Caco-2 (cell line): ENCODE measurements at regions not wholly inside any gene's neighbourhood (a gene's known extent, or its start where the extent isn't known, plus 50 kb on each side); places are given as distances from the start of the nearest gene placed in this dataset.

Experiments
- BruUV-seq: library from RNA; stranded (reverse); fragments of 400-500 nt; replicated peaks from 2 replicates; lab custom pipeline; 2021; lab: Mats Ljungman, UMichigan
- CTCF ChIA-PET: fragments of 300-600 bp; sonication (Branson Sonifier 250); formaldehyde crosslinking; loops from one replicate; lab custom pipeline; 2022; ENCODE audit warnings: antibody characterized with exemption; lab: Charles Lee
- POLR2A ChIA-PET: fragments of 300-600 bp; sonication (Branson Sonifier 250); formaldehyde crosslinking; loops from one replicate; lab custom pipeline; 2022; ENCODE audit warnings: antibody characterized with exemption; lab: Charles Lee
- DNase-seq, 2 experiments: peaks; one replicate each; pipeline versions ENCODE4 v3.0.0 to v3.0.0-alpha.2; 2020 to 2022
- H3K27me3 ChIP-seq: replicated peaks from 2 replicates; pipeline ENCODE4 v1.6.0; 2011; ENCODE audit warnings: low read length; ENCODE audit not compliant: control insufficient read depth, insufficient read depth
- H3K36me3 ChIP-seq: 2 replicates; pipeline ENCODE4 v1.5.1; 2011; ENCODE audit warnings: low read length; ENCODE audit not compliant: control insufficient read depth, insufficient read depth
- H3K4me1 ChIP-seq: fragments of 250-450 bp; sonication (Bioruptor Pico); 2 replicates; pipeline ENCODE4 v1.5.1; 2020; ENCODE audit warnings: mild to moderate bottlenecking
- H3K4me3 ChIP-seq: 2 replicates; pipeline ENCODE4 v1.5.1; 2011; ENCODE audit warnings: low read depth, mild to moderate bottlenecking, control low read depth, low read length
- H3K9me3 ChIP-seq: fragments of 250-450 bp; sonication (Bioruptor Pico); 2 replicates; pipeline ENCODE4 v1.5.1; 2020; ENCODE audit warnings: mild to moderate bottlenecking, moderate library complexity
- H3K27ac Mint-ChIP-seq: one replicate; pipeline ENCODE4 v1.8.0; 2022; ENCODE audit warnings: mixed read lengths; ENCODE audit not compliant: unreplicated experiment
- H3K27me3 Mint-ChIP-seq: one replicate; pipeline ENCODE4 v1.8.0; 2022; ENCODE audit warnings: mixed read lengths; ENCODE audit not compliant: insufficient read depth, unreplicated experiment
- H3K36me3 Mint-ChIP-seq: one replicate; pipeline ENCODE4 v1.8.0; 2022; ENCODE audit warnings: mild to moderate bottlenecking, mixed read lengths; ENCODE audit not compliant: insufficient read depth, unreplicated experiment
- H3K4me1 Mint-ChIP-seq: one replicate; pipeline ENCODE4 v1.8.0; 2022; ENCODE audit warnings: low read depth, mixed read lengths; ENCODE audit not compliant: unreplicated experiment
- H3K4me3 Mint-ChIP-seq: one replicate; pipeline ENCODE4 v1.8.0; 2022; ENCODE audit warnings: mild to moderate bottlenecking, moderate library complexity, mixed read lengths; ENCODE audit not compliant: unreplicated experiment
- H3K9me3 Mint-ChIP-seq: one replicate; pipeline ENCODE4 v1.8.0; 2022; ENCODE audit warnings: mixed read lengths; ENCODE audit not compliant: unreplicated experiment
- CTCF ChIP-seq, 2 experiments: fragments of 200-600 bp in 1 of 2; IDR thresholded peaks; 1 replicate in 1 of 2; 2 replicates in 1 of 2; pipeline versions ENCODE4 v1.5.1 to v1.8.0; 2011 to 2022; ENCODE audit warnings: antibody characterized with exemption in 1 of 2, control low read depth in 1 of 2, inconsistent platforms in 1 of 2, low read depth in 1 of 2, low read length in 1 of 2, mild to moderate bottlenecking in 1 of 2, moderate library complexity in 1 of 2; ENCODE audit not compliant: insufficient read depth in 1 of 2, severe bottlenecking in 1 of 2, unreplicated experiment in 1 of 2
- intact Hi-C: fragments of 100-400 bp; cut with micrococcal nuclease; formaldehyde crosslinking; loops from one replicate; pipeline ENCODE4 v1.10.0; 2022; ENCODE audit not compliant: unreplicated experiment

DNA sequence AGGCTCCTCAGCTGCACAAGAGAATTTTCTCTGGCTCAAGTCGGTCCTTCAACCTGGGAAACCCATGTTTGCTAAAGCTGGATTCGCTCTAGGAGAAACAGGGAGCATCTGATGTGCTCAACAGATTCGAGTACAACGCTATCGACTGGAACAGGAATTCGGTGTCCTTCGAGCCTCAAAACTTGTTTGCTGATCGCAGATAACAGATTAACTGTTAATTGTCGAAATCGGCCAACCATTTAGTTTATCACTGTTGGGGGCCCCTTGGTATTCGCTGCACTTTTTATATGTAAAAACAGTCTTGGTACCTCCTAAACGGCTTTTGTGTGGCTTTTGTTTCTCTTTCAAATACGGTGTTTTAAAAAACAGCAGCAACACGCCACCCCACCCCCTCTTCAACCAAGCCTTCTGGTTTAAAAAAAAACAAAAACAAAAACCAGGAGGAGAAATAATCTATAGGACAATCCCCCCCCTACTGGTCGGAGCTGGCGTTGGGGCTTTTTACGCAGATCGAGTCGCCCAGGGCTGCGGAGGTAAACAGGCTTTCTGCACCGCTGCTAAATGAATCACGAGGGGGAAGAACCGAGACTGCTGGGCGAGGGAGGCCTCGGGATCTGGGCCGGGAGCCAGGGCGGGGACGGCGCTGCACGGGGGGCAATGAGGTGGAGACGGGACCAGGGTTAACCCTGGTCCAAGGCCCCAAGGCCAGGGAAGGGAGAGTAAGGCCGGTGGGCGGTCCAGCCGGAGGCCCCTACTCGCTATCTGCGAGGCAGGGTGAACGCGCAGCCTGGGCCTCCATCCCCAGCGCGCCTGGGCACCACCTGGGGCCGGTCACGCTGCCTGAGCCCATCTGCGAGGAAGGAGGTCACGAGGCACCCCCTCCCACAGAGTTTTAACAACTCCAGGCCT is 71.7 kb upstream of the BCOR start:
- Mint-ChIP-seq H3K4me3 (peak overlapping the region; percentile 37), H3K9me3 (no peaks in the 10 kb centered on the region), H3K27me3 (no peaks in the 10 kb centered on the region), H3K4me1 (no peaks in the 10 kb centered on the region), H3K27ac (no peak overlapping the region), H3K36me3 (peaks cover 4% of the 10 kb centered on the region)
- H3K9me3 ChIP-seq, result no peaks in the 10 kb centered on the region
- no peak overlapping the region for H3K4me3 ChIP-seq
- H3K4me1 ChIP-seq, result peaks cover 15% of the 10 kb centered on the region
- H3K36me3 ChIP-seq, result no peaks in the 10 kb centered on the region; the same call in 1 of the 2 replicates
- H3K27me3 ChIP-seq, result no peaks in the 10 kb centered on the region
- peak; percentile 35 to 51 for TF ChIP-seq CTCF (IDR thresholded peaks at IDR 0.05; ENCODE audit: insufficient read depth in 1 of 2, low read depth in 1 of 2, low read length in 1 of 2, severe bottlenecking in 1 of 2, unreplicated experiment in 1 of 2)
- CTCF ChIA-PET, result interaction anchor here (1.0 kb wide), 1 partner anchor 13 kb away, joined by 3 read pairs; no protein-coding TSS in a partner anchor
- peak; percentile 68 for DNase-seq
- POLR2A ChIA-PET, result no interaction called here
- intact Hi-C loops, result loop anchor here (5.0 kb wide), 3 partner anchors 157 to 362 kb away; no protein-coding TSS in a partner anchor
- BruUV-seq, result no TSS peak

- DNase-seq, result no peak
- no peaks in the 10 kb centered on the region for H3K27me3 Mint-ChIP-seq
- no peaks in the 10 kb centered on the region for H3K27me3 ChIP-seq
- H3K27ac Mint-ChIP-seq, result no peak overlapping the region
- no peaks in the 10 kb centered on the region for H3K4me1 Mint-ChIP-seq
- no peak overlapping the region for H3K4me3 ChIP-seq
- no TSS peak for BruUV-seq
- CTCF ChIA-PET, result interaction anchor here (1.0 kb wide), 1 partner anchor 12 kb away, joined by 3 read pairs; no protein-coding TSS in a partner anchor
- peaks cover 4% of the 10 kb centered on the region for H3K36me3 Mint-ChIP-seq
- peaks cover 10% of the 10 kb centered on the region for H3K4me1 ChIP-seq
- no peaks in the 10 kb centered on the region; the same call in 1 of the 2 replicates for H3K36me3 ChIP-seq
- no peaks in the 10 kb centered on the region for H3K9me3 ChIP-seq
- POLR2A ChIA-PET, result no interaction called here
- no peaks in the 10 kb centered on the region for H3K9me3 Mint-ChIP-seq
- H3K4me3 Mint-ChIP-seq, result no peak overlapping the region
- intact Hi-C loops, result loop anchor here (5.0 kb wide), 2 partner anchors 166 to 361 kb away; no protein-coding TSS in a partner anchor
- TF ChIP-seq CTCF (IDR thresholded peaks at IDR 0.05; ENCODE audit: insufficient read depth in 1 of 2, low read depth in 1 of 2, low read length in 1 of 2, severe bottlenecking in 1 of 2, unreplicated experiment in 1 of 2), result no peak
These were observed 70.8 kb upstream of the BCOR start for GRCh38 chrX:40168480-40169011.

DNA sequence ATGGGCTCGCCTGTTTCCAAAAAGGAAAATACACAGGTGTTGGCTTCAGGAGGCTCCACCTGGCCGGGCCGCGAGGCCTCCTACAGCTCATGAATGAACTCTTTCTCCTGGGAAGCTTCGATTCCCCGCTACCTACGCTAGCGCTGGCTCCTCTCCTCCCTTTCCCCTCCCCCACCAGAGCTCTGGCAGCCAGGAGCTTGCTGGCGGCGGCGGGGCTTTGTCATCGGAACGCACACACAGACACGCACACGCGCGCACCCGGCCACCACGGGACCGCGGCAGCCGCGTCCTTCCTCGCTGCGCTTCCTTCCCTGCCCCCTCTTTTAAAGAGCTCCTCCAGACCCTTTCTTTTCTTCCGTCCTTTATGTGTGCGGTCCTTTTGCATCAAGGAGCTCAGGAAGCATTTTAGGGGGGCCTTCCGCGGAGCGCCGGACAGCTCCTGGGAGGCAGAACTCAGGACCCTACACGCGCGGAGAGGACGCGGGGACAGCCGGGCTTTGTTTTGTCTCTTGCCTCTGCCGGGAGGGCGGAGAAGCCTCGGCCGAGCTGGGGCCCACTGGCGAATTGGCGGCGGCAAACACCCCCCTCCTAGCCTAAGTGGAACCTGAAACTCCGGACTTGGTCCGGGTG is 70.2 kb upstream of the BCOR start:
- Histone ChIP-seq H3K36me3 (no peaks in the 10 kb centered on the region; the same call in 1 of the 2 replicates), H3K9me3 (no peaks in the 10 kb centered on the region), H3K27me3 (no peaks in the 10 kb centered on the region), H3K4me3 (no peak overlapping the region), H3K4me1 (peaks cover 4% of the 10 kb centered on the region)
- H3K9me3 Mint-ChIP-seq, result no peaks in the 10 kb centered on the region
- BruUV-seq, result no TSS peak
- H3K4me3 Mint-ChIP-seq, result peak overlapping the region; percentile 42
- no peaks in the 10 kb centered on the region for H3K27me3 Mint-ChIP-seq
- ChIA-PET CTCF (interaction anchor here (1.0 kb wide), 1 partner anchor 12 kb away, joined by 3 read pairs; no protein-coding TSS in a partner anchor), POLR2A (no interaction called here)
- H3K27ac Mint-ChIP-seq, result no peak overlapping the region
- H3K4me1 Mint-ChIP-seq, result no peaks in the 10 kb centered on the region
- intact Hi-C loops, result loop anchor here (5.0 kb wide), 2 partner anchors 166 to 361 kb away; no protein-coding TSS in a partner anchor
- no peak for DNase-seq
- TF ChIP-seq CTCF (IDR thresholded peaks at IDR 0.05; ENCODE audit: insufficient read depth in 1 of 2, low read depth in 1 of 2, low read length in 1 of 2, severe bottlenecking in 1 of 2, unreplicated experiment in 1 of 2), result no peak
- H3K36me3 Mint-ChIP-seq, result peaks cover 4% of the 10 kb centered on the region
